ENCODE measurements at regions not wholly inside any gene's neighbourhood (a gene's known extent, or its start where the extent isn't known, plus 50 kb on each side); places are given as distances from the start of the nearest gene placed in this dataset.

DNA sequence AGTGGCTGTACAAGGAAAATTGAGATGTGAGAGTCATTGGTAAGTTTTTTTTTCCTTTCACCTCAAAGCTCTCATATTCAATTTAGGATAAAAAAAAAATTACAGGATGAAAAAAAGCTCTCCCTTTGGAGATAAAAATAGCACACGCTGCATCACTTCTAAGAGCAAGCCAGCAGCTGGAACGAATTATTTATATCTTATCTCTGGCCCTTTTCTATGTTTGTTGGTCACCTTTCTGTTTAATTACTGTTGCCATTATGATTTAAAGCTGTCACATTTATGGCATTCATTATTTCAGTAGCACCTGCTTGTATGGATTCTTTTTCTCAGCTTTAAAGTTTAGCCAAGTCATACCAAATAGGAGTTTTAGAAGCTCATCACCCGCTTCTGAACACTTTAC, 171.6 kb upstream of the PDZRN3 start:
- TF ChIP-seq, protein P1, sequence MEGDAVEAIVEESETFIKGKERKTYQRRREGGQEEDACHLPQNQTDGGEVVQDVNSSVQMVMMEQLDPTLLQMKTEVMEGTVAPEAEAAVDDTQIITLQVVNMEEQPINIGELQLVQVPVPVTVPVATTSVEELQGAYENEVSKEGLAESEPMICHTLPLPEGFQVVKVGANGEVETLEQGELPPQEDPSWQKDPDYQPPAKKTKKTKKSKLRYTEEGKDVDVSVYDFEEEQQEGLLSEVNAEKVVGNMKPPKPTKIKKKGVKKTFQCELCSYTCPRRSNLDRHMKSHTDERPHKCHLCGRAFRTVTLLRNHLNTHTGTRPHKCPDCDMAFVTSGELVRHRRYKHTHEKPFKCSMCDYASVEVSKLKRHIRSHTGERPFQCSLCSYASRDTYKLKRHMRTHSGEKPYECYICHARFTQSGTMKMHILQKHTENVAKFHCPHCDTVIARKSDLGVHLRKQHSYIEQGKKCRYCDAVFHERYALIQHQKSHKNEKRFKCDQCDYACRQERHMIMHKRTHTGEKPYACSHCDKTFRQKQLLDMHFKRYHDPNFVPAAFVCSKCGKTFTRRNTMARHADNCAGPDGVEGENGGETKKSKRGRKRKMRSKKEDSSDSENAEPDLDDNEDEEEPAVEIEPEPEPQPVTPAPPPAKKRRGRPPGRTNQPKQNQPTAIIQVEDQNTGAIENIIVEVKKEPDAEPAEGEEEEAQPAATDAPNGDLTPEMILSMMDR (IDR thresholded peaks at IDR 0.05; ENCODE audit: low read length) = no peak
- TF ChIP-seq EZH2 (optimal IDR thresholded peaks at IDR 0.05; ENCODE audit: low read depth, low read length) = no peak
